HCT116 (cell line): ENCODE measurements at regions not wholly inside any gene's neighbourhood (a gene's known extent, or its start where the extent isn't known, plus 50 kb on each side); places are given as distances from the start of the nearest gene placed in this dataset.

Source experiments
- ATAC-seq: fragments of 200-7000 bp; cut with Tn5 transposase; 2 replicates; pipeline ENCODE4 v1.9.1; 2020; ENCODE audit warnings: mild to moderate bottlenecking, moderate library complexity
- BruUV-seq: library from RNA; stranded (reverse); fragments of 400-500 nt; replicated peaks from 2 replicates; lab custom pipeline; 2021; lab: Mats Ljungman, UMichigan
- CTCF ChIA-PET: fragments of 300-600 bp; sonication (Branson Sonifier 250); formaldehyde crosslinking; loops from one replicate; lab custom pipeline; 2021; ENCODE audit warnings: antibody characterized with exemption; lab: Charles Lee
- POLR2A ChIA-PET: fragments of 300-600, 350-600 bp; sonication (Branson Sonifier 250); formaldehyde crosslinking; loops from one replicate; lab custom pipeline; 2021; ENCODE audit warnings: antibody characterized with exemption; lab: Charles Lee
- RAD21 ChIA-PET, 2 experiments: fragments of 300-600 bp; sonication (Branson Sonifier 250); formaldehyde crosslinking; loops; one replicate each; lab custom pipeline; 2023; ENCODE audit warnings: low total read pairs in 2 of 2; ENCODE audit not compliant: uncharacterized antibody in 2 of 2, unreplicated experiment in 2 of 2, low non-redundant PET in 1 of 2; lab: Charles Lee
- DNase-seq: peaks from one replicate; pipeline ENCODE4 v3.0.0-alpha.2; 2010; ENCODE audit warnings: low read depth, low spot score
- H2AFZ ChIP-seq: fragments of 200-600 bp; shearing (Covaris generic), sonication (generic); 2 replicates; pipeline ENCODE4 v1.6.1; 2017; ENCODE audit warnings: low read depth, mixed run types, mixed read lengths, antibody characterized with exemption, low read length; ENCODE audit not compliant: poor library complexity, severe bottlenecking
- H3K27ac ChIP-seq: 2 replicates; pipeline ENCODE4 v1.5.1; 2012; ENCODE audit warnings: low read depth, low read length
- H3K27me3 ChIP-seq: fragments of 200-600 bp; sonication (generic); 2 replicates; pipeline ENCODE4 v1.6.1; 2016; ENCODE audit warnings: mixed run types, low read length, mixed read lengths; ENCODE audit not compliant: insufficient read depth
- H3K36me3 ChIP-seq, 2 experiments: fragments of 200-500 bp in 1 of 2; fragments of 200-600 bp in 1 of 2; sonication (Bioruptor generic) in 1 of 2; sonication (generic) in 1 of 2; 2 replicates each; pipeline versions ENCODE4 v1.5.1 to v1.6.1; 2014 to 2016; ENCODE audit warnings: low read length in 2 of 2, inconsistent platforms in 1 of 2, mixed read lengths in 1 of 2, mixed run types in 1 of 2; ENCODE audit not compliant: insufficient read depth in 2 of 2, control insufficient read depth in 1 of 2
- H3K4me1 ChIP-seq, 2 experiments: fragments of 200-600 bp in 1 of 2; sonication (generic) in 1 of 2; 2 replicates each; pipeline versions ENCODE4 v1.5.1 to v1.6.1; 2012 to 2017; ENCODE audit warnings: low read length in 2 of 2, inconsistent platforms in 1 of 2, mild to moderate bottlenecking in 1 of 2, mixed read lengths in 1 of 2, mixed run types in 1 of 2, moderate library complexity in 1 of 2; ENCODE audit not compliant: insufficient read depth in 2 of 2, control insufficient read depth in 1 of 2
- H3K4me2 ChIP-seq: fragments of 200-600 bp; sonication (generic); 2 replicates; pipeline ENCODE4 v1.6.1; 2017; ENCODE audit warnings: mixed run types, low read length, mixed read lengths
- H3K4me3 ChIP-seq, 2 experiments: fragments of 200-600 bp in 1 of 2; sonication (generic) in 1 of 2; replicated peaks in 1 of 2; 2 replicates each; pipeline ENCODE4 v1.5.1; 2011 to 2016; ENCODE audit warnings: low read length in 2 of 2, control low read depth in 1 of 2, low read depth in 1 of 2, mild to moderate bottlenecking in 1 of 2, mixed read lengths in 1 of 2, mixed run types in 1 of 2
- H3K79me2 ChIP-seq: fragments of 200-600 bp; sonication (generic); 2 replicates; pipeline ENCODE4 v1.6.1; 2017; ENCODE audit warnings: mild to moderate bottlenecking, mixed run types, low read length, moderate library complexity, mixed read lengths; ENCODE audit not compliant: insufficient read depth
- H3K9ac ChIP-seq: fragments of 200-600 bp; sonication (generic); 2 replicates; pipeline ENCODE4 v1.6.1; 2016; ENCODE audit warnings: low read length, mixed read lengths
- H3K9me2 ChIP-seq: fragments of 200-600 bp; sonication (generic), shearing (Covaris generic); 2 replicates; pipeline ENCODE4 v1.6.1; 2017; ENCODE audit warnings: mixed run types, mild to moderate bottlenecking, moderate library complexity; ENCODE audit not compliant: insufficient read depth
- H3K9me3 ChIP-seq, 2 experiments: fragments of 200-500 bp in 1 of 2; fragments of 200-600 bp in 1 of 2; sonication (Bioruptor generic) in 1 of 2; sonication (generic) in 1 of 2; 2 replicates each; pipeline ENCODE4 v1.6.1; 2014 to 2017; ENCODE audit warnings: low read length in 2 of 2, mixed read lengths in 2 of 2, inconsistent platforms in 1 of 2, low read depth in 1 of 2, mild to moderate bottlenecking in 1 of 2, mixed run types in 1 of 2, moderate library complexity in 1 of 2; ENCODE audit not compliant: control insufficient read depth in 1 of 2, insufficient read depth in 1 of 2
- H4K20me1 ChIP-seq: fragments of 200-600 bp; sonication (generic), shearing (Covaris generic); 2 replicates; pipeline ENCODE4 v1.6.1; 2017; ENCODE audit warnings: mixed run types, mild to moderate bottlenecking, moderate library complexity; ENCODE audit not compliant: insufficient read depth
- CBX3 ChIP-seq: IDR thresholded peaks from 2 replicates; pipeline ENCODE4 v1.6.1; 2012; ENCODE audit warnings: low read depth
- CEBPB ChIP-seq: IDR thresholded peaks from 2 replicates; pipeline ENCODE4 v1.6.1; 2012; ENCODE audit warnings: low read depth
- CTCF ChIP-seq, 3 experiments: fragments of 200-600 bp in 1 of 3; sonication (generic) in 1 of 3; IDR thresholded peaks in 2 of 3; conservative IDR thresholded peaks in 1 of 3; 2 replicates each; pipeline ENCODE4 v1.5.1; 2012 to 2017; ENCODE audit warnings: low read depth in 2 of 3, low read length in 2 of 3, antibody characterized with exemption in 1 of 3, borderline replicate concordance in 1 of 3, control low read depth in 1 of 3, mild to moderate bottlenecking in 1 of 3, mixed read lengths in 1 of 3, mixed run types in 1 of 3, moderate library complexity in 1 of 3; ENCODE audit not compliant: insufficient read depth in 1 of 3
- ELF1 ChIP-seq: IDR thresholded peaks from 2 replicates; pipeline ENCODE4 v1.6.1; 2012; ENCODE audit warnings: low read depth, borderline replicate concordance
- EZH2phosphoT487 ChIP-seq: fragments of 200-600 bp; IDR thresholded peaks from 2 replicates; pipeline ENCODE4 v1.6.1; 2018; ENCODE audit warnings: antibody characterized with exemption, borderline replicate concordance
- JUND ChIP-seq: IDR thresholded peaks from 2 replicates; pipeline ENCODE4 v1.6.1; 2012
- MAX ChIP-seq: IDR thresholded peaks from 2 replicates; pipeline ENCODE4 v1.6.1; 2012
- POLR2AphosphoS5 ChIP-seq: IDR thresholded peaks from 2 replicates; pipeline ENCODE4 v1.6.1; 2011; ENCODE audit warnings: mild to moderate bottlenecking, low read depth, low read length, moderate library complexity
- SIN3A ChIP-seq: IDR thresholded peaks from 2 replicates; pipeline ENCODE4 v1.6.1; 2012; ENCODE audit warnings: low read depth
- SRF ChIP-seq: IDR thresholded peaks from 2 replicates; pipeline ENCODE4 v1.6.1; 2012; ENCODE audit warnings: low read depth
- YY1 ChIP-seq: IDR thresholded peaks from 2 replicates; pipeline ENCODE4 v1.6.1; 2011; ENCODE audit warnings: low read length, low read depth, moderate library complexity, mild to moderate bottlenecking; ENCODE audit not compliant: insufficient replicate concordance; ENCODE audit errors: extremely low read depth
- intact Hi-C: fragments of 100-400 bp; cut with micrococcal nuclease; formaldehyde crosslinking; loops from 2 replicates; pipeline ENCODE4 v1.10.0; 2022

- CTCF ChIA-PET: no interaction called here
- no peaks in the 10 kb centered on the region; a peak in 1 of 4 replicates for H3K9me3 ChIP-seq
- H3K9me2 ChIP-seq: no peaks in the 10 kb centered on the region
- H4K20me1 ChIP-seq: no peaks in the 10 kb centered on the region
- H3K36me3 ChIP-seq: no peaks in the 10 kb centered on the region
- ATAC-seq (no peak), DNase-seq (no peak)
- no TSS peak for BruUV-seq
- no peaks in the 10 kb centered on the region for H3K4me1 ChIP-seq
- RAD21 ChIA-PET: no interaction called here
- POLR2A ChIA-PET: no interaction called here
- TF ChIP-seq MAX (no peak), CEBPB (no peak), POLR2AphosphoS5 (no peak), SRF (no peak)
- H2AFZ ChIP-seq: no peak overlapping the region
- H3K4me2 ChIP-seq: no peak overlapping the region
- H3K79me2 ChIP-seq: no peaks in the 10 kb centered on the region
- H3K27ac ChIP-seq: no peak overlapping the region
- no peaks in the 10 kb centered on the region for H3K27me3 ChIP-seq
- intact Hi-C loops: no loop called here
- no peak overlapping the region for H3K4me3 ChIP-seq
- H3K9ac ChIP-seq: no peak overlapping the region
Observed at GRCh38 chr2:15745350-15745749, 153.7 kb downstream of the DDX1 start.

- ChIA-PET RAD21 (no interaction called here), CTCF (no interaction called here), POLR2A (no interaction called here)
- DNase-seq: no peak
- H3K79me2 ChIP-seq: no peaks in the 10 kb centered on the region
- no peak for ATAC-seq
- H3K9me3 ChIP-seq: no peaks in the 10 kb centered on the region; a peak in 1 of 4 replicates
- H3K4me2 ChIP-seq: no peak overlapping the region
- no peaks in the 10 kb centered on the region for H3K27me3 ChIP-seq
- H3K4me1 ChIP-seq: no peaks in the 10 kb centered on the region
- H3K4me3 ChIP-seq: no peak overlapping the region
- no peaks in the 10 kb centered on the region for H3K9me2 ChIP-seq
- H4K20me1 ChIP-seq: no peaks in the 10 kb centered on the region
- no peaks in the 10 kb centered on the region for H3K36me3 ChIP-seq
- H3K9ac ChIP-seq: no peak overlapping the region
- no peak overlapping the region for H3K27ac ChIP-seq
- intact Hi-C loops: no loop called here
- no peak overlapping the region for H2AFZ ChIP-seq
- TF ChIP-seq CEBPB: no peak
- TF ChIP-seq JUND: no peak
- TF ChIP-seq YY1: no peak
- no peak for TF ChIP-seq SIN3A
- no peak for TF ChIP-seq MAX
- TF ChIP-seq ELF1: no peak
- TF ChIP-seq EZH2phosphoT487: no peak
- no peak for TF ChIP-seq POLR2AphosphoS5
- no peak for TF ChIP-seq SRF
- no peak for TF ChIP-seq CTCF (IDR thresholded peaks at IDR 0.05 in 2 of 3, conservative IDR thresholded peaks at IDR 0.05 in 1 of 3; ENCODE audit: borderline replicate concordance in 1 of 3, insufficient read depth in 1 of 3, low read depth in 2 of 3, low read length in 2 of 3)
- TF ChIP-seq CBX3: no peak
- BruUV-seq: no TSS peak
Observed at GRCh38 chr2:15745907-15746702, 154.4 kb downstream of the DDX1 start.
